HepG2 (cell line): ENCODE measurements at regions not wholly inside any gene's neighbourhood (a gene's known extent, or its start where the extent isn't known, plus 50 kb on each side); places are given as distances from the start of the nearest gene placed in this dataset.
A peak's percentile ranks its signal among the peaks of the same experiment; 100 is the strongest.

Experiments used
- ATAC-seq: fragments of 200-7000 bp; cut with Tn5 transposase; 3 replicates; pipeline ENCODE4 v1.9.1; 2020; ENCODE audit warnings: mild to moderate bottlenecking, moderate library complexity
- BruUV-seq: library from RNA; stranded (reverse); fragments of 400-500 nt; replicated peaks from 2 replicates; lab custom pipeline; 2021; lab: Mats Ljungman, UMichigan
- CTCF ChIA-PET: fragments of 300-600 bp; formaldehyde crosslinking; extraction: SDS; loops from one replicate; lab custom pipeline; 2021; ENCODE audit warnings: low total read pairs, inconsistent platforms, low intra/inter-chr PET ratio; lab: Yijun Ruan, JAX
- POLR2A ChIA-PET: fragments of 350-600 bp; sonication (Branson Sonifier 250); formaldehyde crosslinking; loops from one replicate; lab custom pipeline; 2020; ENCODE audit warnings: antibody characterized with exemption, inconsistent platforms; lab: Yijun Ruan, JAX
- DNase-seq: peaks from one replicate; pipeline ENCODE4 v3.0.0-alpha.2; 2015; ENCODE audit warnings: low spot score
- FAIRE-seq: peaks from 3 replicates; lab custom pipeline; 2011; peaks lifted over from hg19 to GRCh38; lab: Jason Lieb, UNC
- H2AFZ ChIP-seq: one replicate; pipeline ENCODE4 v1.6.1; 2011; ENCODE audit warnings: low read length, inconsistent platforms
- H3K27ac ChIP-seq: fragments of 300-600 bp; 3 replicates; pipeline ENCODE4 v1.8.0; 2011; ENCODE audit warnings: mixed run types, mild to moderate bottlenecking, mixed read lengths, low read length, inconsistent platforms; ENCODE audit not compliant: insufficient read depth; ENCODE audit errors: extremely low read length
- H3K27me3 ChIP-seq, 2 experiments: fragments of 200-600 bp in 1 of 2; 2 replicates in 1 of 2; 3 replicates in 1 of 2; pipeline versions ENCODE4 v1.6.0 to v1.8.0; 2011; ENCODE audit warnings: low read length in 2 of 2, mild to moderate bottlenecking in 2 of 2, moderate library complexity in 2 of 2, inconsistent platforms in 1 of 2; ENCODE audit not compliant: insufficient read depth in 2 of 2, control insufficient read depth in 1 of 2
- H3K36me3 ChIP-seq, 2 experiments: fragments of 200-600 bp in 1 of 2; replicated peaks in 1 of 2; 2 replicates in 1 of 2; 3 replicates in 1 of 2; pipeline versions ENCODE4 v1.5.1 to v1.8.0; 2011; ENCODE audit warnings: low read length in 2 of 2, inconsistent platforms in 1 of 2; ENCODE audit not compliant: insufficient read depth in 2 of 2, control insufficient read depth in 1 of 2
- H3K4me1 ChIP-seq: 2 replicates; pipeline ENCODE4 v1.5.1; 2012; ENCODE audit warnings: low read length, inconsistent platforms; ENCODE audit not compliant: insufficient read depth
- H3K4me2 ChIP-seq: 2 replicates; pipeline ENCODE4 v1.6.0; 2011; ENCODE audit warnings: low read depth, low read length, inconsistent platforms
- H3K4me3 ChIP-seq, 3 experiments: fragments of 200-600 bp in 1 of 3; sonication (generic), shearing (Covaris generic) in 1 of 3; replicated peaks in 1 of 3; 2 replicates each; pipeline ENCODE4 v1.5.1; 2011 to 2016; ENCODE audit warnings: low read length in 3 of 3, inconsistent platforms in 2 of 3, low read depth in 2 of 3, mild to moderate bottlenecking in 2 of 3, control low read depth in 1 of 3, mixed read lengths in 1 of 3; ENCODE audit not compliant: insufficient read depth in 1 of 3
- H3K79me2 ChIP-seq: one replicate; pipeline ENCODE4 v1.6.1; 2011; ENCODE audit warnings: low read length, inconsistent platforms; ENCODE audit not compliant: insufficient read depth
- H3K9ac ChIP-seq: 2 replicates; pipeline ENCODE4 v1.6.0; 2011; ENCODE audit warnings: mild to moderate bottlenecking, low read depth, low read length, inconsistent platforms; ENCODE audit not compliant: insufficient read depth
- H3K9me3 ChIP-seq: 2 replicates; pipeline ENCODE4 v1.5.1; 2012; ENCODE audit warnings: mild to moderate bottlenecking, low read length
- H4K20me1 ChIP-seq: 2 replicates; pipeline ENCODE4 v1.6.0; 2011; ENCODE audit warnings: inconsistent platforms, mild to moderate bottlenecking, low read length, moderate library complexity; ENCODE audit not compliant: insufficient read depth
- EZH2 ChIP-seq: conservative IDR thresholded peaks from 2 replicates; pipeline ENCODE4 v1.6.1; 2012; ENCODE audit warnings: mild to moderate bottlenecking, low read depth, low read length, moderate library complexity
- ISX ChIP-seq: sonication (generic); formaldehyde crosslinking; conservative IDR thresholded peaks from 2 replicates; pipeline ENCODE4 v1.5.0; 2020; ENCODE audit warnings: missing genetic modification reagents
- MAFF ChIP-seq: IDR thresholded peaks from 2 replicates; pipeline ENCODE4 v1.6.1; 2011; ENCODE audit warnings: low read depth, low read length, improper control_type of control experiment
- MAFK ChIP-seq, 2 experiments: IDR thresholded peaks in 1 of 2; conservative IDR thresholded peaks in 1 of 2; 2 replicates each; pipeline ENCODE4 v1.6.1; 2011; ENCODE audit warnings: improper control_type of control experiment in 2 of 2, low read length in 2 of 2
- PHF8 ChIP-seq: sonication (generic); formaldehyde crosslinking; IDR thresholded peaks from 2 replicates; pipeline ENCODE4 v1.5.0; 2020; ENCODE audit warnings: missing genetic modification reagents
- SMARCE1 ChIP-seq: fragments of 450-650 bp; IDR thresholded peaks from 2 replicates; pipeline ENCODE4 v1.6.1; 2017; ENCODE audit warnings: borderline replicate concordance
- SNAPC2 ChIP-seq: sonication (generic); formaldehyde crosslinking; IDR thresholded peaks from 2 replicates; pipeline ENCODE4 v1.8.1; 2022; ENCODE audit warnings: mild to moderate bottlenecking, missing genetic modification reagents
- TRIM24 ChIP-seq: sonication (generic); formaldehyde crosslinking; IDR thresholded peaks from 2 replicates; pipeline ENCODE4 v1.8.0; 2022; ENCODE audit warnings: mild to moderate bottlenecking, missing genetic modification reagents
- in situ Hi-C: cut with HindIII; loops from 2 replicates; pipeline ENCODE4 v1.10.0; 2017; ENCODE audit warnings: low pct_unique_long_range_greater_than_20kb; ENCODE audit not compliant: extremely low pct_ligation_motif_present
- intact Hi-C: fragments of 100-400 bp; cut with micrococcal nuclease; formaldehyde crosslinking; loops from one replicate; pipeline ENCODE4 v1.10.0; 2022; ENCODE audit not compliant: unreplicated experiment
- TF ChIP-seq, protein P1 (sequence below): sonication (generic); formaldehyde crosslinking; IDR thresholded peaks from 2 replicates; pipeline ENCODE4 v1.4.0; 2020; ENCODE audit warnings: missing genetic modification reagents, borderline replicate concordance

DNA sequence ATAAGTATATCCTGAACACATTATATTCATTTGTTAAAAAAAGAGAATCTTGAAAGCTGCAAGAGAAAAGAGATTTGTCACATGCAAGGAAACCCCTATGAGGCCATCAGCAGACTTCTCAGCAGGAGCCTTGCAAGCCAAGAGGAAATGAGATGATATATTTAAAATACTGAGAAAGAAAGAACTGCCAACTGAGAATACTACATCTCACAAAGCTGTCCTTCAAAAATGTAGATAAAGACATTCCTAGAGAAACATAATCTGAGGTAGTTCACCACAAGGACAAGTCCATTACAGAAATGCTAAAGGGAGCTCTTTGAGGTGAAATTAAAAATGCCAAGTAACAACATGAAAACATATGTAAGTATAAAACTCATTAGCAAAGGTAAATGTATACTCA, 224.4 kb upstream of the MBL2 start (continued):
- TF ChIP-seq, protein P1, sequence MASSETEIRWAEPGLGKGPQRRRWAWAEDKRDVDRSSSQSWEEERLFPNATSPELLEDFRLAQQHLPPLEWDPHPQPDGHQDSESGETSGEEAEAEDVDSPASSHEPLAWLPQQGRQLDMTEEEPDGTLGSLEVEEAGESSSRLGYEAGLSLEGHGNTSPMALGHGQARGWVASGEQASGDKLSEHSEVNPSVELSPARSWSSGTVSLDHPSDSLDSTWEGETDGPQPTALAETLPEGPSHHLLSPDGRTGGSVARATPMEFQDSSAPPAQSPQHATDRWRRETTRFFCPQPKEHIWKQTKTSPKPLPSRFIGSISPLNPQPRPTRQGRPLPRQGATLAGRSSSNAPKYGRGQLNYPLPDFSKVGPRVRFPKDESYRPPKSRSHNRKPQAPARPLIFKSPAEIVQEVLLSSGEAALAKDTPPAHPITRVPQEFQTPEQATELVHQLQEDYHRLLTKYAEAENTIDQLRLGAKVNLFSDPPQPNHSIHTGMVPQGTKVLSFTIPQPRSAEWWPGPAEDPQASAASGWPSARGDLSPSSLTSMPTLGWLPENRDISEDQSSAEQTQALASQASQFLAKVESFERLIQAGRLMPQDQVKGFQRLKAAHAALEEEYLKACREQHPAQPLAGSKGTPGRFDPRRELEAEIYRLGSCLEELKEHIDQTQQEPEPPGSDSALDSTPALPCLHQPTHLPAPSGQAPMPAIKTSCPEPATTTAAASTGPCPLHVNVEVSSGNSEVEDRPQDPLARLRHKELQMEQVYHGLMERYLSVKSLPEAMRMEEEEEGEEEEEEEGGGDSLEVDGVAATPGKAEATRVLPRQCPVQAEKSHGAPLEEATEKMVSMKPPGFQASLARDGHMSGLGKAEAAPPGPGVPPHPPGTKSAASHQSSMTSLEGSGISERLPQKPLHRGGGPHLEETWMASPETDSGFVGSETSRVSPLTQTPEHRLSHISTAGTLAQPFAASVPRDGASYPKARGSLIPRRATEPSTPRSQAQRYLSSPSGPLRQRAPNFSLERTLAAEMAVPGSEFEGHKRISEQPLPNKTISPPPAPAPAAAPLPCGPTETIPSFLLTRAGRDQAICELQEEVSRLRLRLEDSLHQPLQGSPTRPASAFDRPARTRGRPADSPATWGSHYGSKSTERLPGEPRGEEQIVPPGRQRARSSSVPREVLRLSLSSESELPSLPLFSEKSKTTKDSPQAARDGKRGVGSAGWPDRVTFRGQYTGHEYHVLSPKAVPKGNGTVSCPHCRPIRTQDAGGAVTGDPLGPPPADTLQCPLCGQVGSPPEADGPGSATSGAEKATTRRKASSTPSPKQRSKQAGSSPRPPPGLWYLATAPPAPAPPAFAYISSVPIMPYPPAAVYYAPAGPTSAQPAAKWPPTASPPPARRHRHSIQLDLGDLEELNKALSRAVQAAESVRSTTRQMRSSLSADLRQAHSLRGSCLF (CRISPR knock-in tag) = no peak
- no peak for TF ChIP-seq SNAPC2
- TF ChIP-seq ISX (CRISPR knock-in tag) = no peak
- TF ChIP-seq PHF8 = no peak
- no peak for TF ChIP-seq EZH2
- no peak for TF ChIP-seq TRIM24 (CRISPR knock-in tag)

DNA sequence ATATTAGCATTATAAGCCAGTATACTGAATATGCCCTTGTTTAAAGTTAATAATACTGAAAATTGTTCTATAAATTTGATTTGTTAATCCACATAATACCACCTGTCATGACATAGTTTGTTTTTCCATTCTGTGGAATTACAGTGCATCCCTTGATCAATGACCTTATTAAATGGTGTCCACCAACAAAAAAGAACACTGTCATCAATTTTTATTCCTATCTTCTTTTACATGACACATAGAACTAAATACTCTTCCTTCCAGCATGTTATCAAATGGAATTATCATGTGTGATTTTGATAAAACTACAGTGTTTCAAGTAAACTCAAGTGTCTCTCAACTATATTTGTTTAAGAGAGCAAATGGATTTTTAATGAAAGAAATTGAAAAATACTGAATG, 221.8 kb upstream of the MBL2 start:
- ATAC-seq (no peak), DNase-seq (no peak), FAIRE-seq (no peak)
- H4K20me1 ChIP-seq = no peaks in the 10 kb centered on the region
- H3K36me3 ChIP-seq = no peaks in the 10 kb centered on the region
- intact Hi-C loops (no loop called here), in situ Hi-C loops (no loop called here)
- no peaks in the 10 kb centered on the region for H3K27me3 ChIP-seq
- peaks cover 4% of the 10 kb centered on the region; the same call in 1 of the 2 replicates for H3K9me3 ChIP-seq
- peaks cover 14% of the 10 kb centered on the region for H3K4me1 ChIP-seq
- CTCF ChIA-PET = no interaction called here
- H3K9ac ChIP-seq = no peak overlapping the region
- H3K79me2 ChIP-seq = no peaks in the 10 kb centered on the region
- no peak overlapping the region for H3K4me2 ChIP-seq
- H3K4me3 ChIP-seq = no peak overlapping the region
- TF ChIP-seq MAFF (peak; percentile 52; the same call in 1 of the 2 replicates), SMARCE1 (no peak), MAFK (conservative IDR thresholded peaks at IDR 0.05 in 1 of 2, IDR thresholded peaks at IDR 0.05 in 1 of 2; ENCODE audit: low read length in 2 of 2) (peak; percentile 55 to 77; a peak in 2 of 4 replicates)
- no peak overlapping the region for H2AFZ ChIP-seq
- BruUV-seq = no TSS peak
- POLR2A ChIA-PET = no interaction called here
- no peak overlapping the region for H3K27ac ChIP-seq
